ENCODE measurements at regions not wholly inside any gene's neighbourhood (a gene's known extent, or its start where the extent isn't known, plus 50 kb on each side); places are given as distances from the start of the nearest gene placed in this dataset.
"Not testable (repeated sequence)": the region's sequence is repeated elsewhere in the genome, so short reads cannot be mapped to it uniquely, and the experiment has no call there.

DNA sequence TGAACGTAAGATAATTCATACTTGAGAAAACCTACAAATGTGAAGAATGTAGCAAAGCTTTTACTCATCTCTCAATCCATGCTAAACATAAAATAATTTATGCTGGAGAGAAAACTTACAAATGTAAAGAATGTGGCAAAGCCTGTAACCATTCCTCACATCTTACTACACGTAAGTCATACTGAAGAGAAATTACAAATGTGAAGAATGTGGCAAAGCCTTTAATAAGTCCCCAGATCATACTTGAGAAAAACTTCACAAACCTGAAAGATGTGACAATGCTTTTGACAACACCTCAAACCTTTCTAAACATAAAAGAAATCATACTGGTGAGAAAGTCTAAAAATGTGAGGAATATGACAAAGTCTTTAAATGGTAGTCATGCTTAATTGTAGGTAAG is 89.4 kb downstream of the ZNF675 start:
- DNase-seq = no peak

DNA sequence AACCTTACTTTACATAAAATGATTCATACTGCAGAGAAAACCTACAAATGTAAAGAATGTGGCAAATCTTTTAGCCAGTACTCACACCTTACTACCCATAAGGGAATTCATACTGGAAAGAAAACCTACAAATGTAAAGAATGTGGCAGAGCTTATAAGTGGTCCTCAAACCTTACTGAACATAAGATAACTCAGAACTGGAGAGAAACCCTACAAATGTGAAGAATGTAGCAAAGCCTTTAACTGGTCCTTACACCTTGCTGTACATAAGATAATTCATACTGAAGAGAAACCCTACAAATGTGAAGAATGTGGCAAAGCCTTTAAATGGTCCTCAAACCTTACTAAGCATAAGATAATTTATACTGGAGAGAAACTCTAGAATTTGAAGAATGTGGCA is 90.1 kb downstream of the ZNF675 start:
- no peak for DNase-seq

DNA sequence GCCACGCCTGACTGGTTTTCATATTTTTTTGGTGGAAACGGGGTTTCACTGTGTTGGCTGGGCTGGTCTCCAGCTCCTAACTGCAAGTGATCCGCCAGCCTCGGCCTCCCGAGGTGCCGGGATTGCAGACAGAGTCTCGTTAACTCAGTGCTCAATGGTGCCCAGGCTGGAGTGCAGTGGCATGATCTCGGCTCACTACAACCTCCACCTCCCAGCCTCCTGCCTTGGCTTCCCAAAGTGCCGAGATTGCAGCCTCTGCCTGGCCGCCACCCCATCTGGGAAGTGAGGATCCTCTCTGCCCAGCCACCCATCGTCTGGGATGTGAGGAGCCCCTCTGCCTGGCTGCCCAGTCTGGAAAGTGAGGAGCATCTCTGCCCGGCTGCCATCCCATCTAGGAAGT is 92.7 kb downstream of the ZNF675 start:
- not testable (repeated sequence) for DNase-seq

DNA sequence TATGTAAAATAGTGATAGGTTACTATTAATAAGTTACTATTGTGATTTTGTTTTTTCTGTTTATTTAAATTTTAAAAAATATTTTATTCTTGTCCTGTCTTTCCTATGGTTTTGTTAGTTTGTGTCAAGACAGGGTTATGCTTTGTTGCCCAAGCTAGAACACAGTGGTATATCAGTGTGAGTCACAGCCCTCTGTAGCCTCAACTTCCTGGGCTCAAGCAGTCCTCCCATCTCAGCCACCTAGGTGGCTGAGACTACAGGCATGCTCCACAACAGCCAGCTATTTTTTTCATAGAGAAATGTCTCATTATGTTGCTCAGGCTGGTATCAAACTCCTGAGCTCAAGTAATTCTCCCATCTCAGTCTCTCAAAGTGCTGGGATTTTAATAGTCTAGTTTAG is 99.5 kb downstream of the ZNF675 start:
- DNase-seq = no peak

DNA sequence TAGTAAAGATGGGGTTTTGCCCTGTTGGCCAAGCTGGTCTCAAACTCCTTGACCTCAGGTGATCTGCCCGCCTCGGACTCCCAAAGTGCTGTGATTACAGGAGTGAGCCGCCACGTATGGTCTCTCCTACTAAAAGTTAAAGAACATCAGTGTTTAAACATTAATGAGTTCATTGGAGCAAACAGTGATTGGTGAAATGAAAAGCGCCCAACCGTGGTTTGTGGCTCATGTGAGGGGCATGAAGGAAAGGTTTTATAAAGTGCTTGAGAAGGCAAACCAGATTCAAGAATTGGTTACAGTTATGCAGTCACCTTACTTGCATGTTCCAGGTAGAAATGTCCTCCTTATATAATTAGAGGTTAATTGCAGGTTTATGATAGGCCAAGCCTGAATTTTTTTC is 109.5 kb downstream of the ZNF675 start:
- no peak for DNase-seq

DNA sequence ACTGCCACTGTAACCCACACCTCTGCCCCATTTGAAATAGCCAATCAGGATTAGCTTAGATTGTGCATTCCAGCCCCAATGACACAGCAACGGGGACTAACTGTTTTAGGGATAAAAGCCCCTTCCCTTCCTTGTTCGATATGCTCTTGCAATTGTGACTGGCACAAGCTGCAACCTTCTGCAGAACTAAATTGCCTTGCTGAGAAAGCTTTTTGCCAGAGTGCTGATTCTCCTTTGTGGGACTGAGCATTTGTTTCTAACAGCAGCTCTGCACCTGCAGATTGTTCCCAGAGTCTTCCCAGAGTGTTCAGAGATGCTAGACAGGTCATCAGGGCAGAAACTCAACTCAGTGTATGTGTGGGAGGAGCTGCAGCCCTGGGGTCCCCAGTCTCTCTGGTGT is 115.8 kb downstream of the ZNF675 start:
- DNase-seq = no peak

DNA sequence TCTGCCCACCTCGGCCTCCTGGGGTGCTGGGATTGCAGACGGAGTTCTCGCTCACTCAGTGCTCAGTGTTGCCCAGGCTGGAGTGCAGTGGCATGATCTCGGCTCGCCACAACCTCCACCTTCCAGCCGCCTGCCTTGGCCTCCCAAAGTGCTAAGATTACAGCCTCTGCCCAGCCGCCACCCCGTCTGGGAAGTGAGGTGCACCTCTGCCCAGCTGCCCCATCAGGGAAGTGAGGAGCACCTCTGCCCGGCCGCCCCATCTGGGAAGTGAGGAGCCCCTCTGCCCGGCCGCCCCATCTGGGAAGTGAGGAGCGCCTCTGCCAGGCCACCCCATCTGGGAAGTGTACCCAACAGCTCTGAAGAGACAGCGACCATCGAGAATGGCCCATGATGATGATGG is 118.9 kb downstream of the ZNF675 start:
- DNase-seq = not testable (repeated sequence)

DNA sequence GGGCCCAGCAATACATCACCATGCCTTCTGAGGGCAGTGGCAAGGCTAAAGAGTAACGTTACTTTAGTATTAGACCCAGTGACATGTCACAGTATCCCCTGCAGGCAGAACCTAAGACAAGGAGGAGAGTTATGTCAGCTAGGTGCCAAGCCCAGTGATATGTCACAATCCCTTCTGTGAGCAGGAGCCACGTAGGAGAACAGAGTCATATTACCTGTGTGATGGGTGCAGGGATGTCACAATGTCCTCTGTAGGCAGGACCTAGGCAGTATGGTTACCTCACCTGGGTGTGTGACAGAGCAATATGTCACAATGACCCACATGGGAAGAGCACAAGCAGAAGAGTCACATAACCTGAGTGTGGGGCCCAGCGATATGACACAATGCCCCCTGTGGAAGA is 121.8 kb downstream of the ZNF675 start:
- DNase-seq = no peak

DNA sequence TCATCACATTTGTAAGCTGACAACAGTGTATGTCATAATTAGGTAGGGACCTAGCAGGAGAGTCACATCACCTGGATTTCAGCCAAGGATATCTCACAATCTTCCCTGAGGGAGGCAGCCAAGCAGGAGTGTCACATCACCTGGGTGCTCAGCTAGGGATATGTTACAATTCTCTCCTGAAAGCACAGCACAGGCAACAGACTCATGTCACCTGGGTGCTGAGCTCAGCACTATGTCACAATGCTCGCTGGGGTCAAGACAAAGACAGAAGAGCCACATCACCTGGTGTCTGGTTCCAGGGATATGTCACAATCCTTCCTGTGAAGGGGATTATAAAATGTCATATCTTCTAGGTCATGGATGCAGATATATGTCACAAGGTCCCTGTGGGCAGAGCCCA is 123.7 kb downstream of the ZNF675 start:
- DNase-seq = no peak

DNA sequence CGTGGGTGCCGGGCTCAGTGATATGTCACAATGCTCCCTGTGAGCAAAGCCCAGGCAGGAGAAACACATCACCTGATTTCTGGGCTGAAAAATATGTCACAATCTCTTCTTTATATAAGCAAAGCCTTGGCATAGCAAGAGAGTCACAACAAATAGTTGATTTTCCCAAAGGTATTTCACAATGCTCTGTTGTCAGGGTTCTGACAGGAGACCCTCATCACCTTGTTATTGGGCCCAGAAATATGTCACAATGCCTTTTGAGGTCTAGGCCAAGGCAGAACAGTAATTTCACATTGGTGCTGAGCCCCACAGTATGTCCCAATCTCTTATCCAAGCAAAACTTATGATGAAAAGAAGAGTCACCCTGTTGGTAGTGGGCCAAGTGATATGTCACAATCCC is 125.7 kb downstream of the ZNF675 start:
- DNase-seq = no peak

DNA sequence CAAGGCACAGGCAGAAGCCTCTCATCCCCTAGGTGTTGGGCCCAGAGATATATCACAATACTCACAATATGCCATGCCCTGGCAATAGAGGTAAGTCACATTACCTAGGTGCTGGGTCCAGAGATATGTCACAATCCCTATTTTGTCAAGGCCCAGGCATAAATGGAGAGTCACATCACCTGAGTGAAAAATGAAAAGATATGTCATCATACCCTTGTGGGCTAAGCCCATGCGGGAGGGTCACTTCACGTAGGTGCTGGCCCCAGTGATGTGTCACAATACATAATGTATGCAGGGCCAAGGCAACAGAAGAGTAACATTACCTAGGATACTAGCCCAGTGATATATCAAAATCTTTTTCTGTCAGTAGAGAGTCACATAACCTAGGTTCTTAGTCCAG is 127.0 kb downstream of the ZNF675 start:
- no peak for DNase-seq

DNA sequence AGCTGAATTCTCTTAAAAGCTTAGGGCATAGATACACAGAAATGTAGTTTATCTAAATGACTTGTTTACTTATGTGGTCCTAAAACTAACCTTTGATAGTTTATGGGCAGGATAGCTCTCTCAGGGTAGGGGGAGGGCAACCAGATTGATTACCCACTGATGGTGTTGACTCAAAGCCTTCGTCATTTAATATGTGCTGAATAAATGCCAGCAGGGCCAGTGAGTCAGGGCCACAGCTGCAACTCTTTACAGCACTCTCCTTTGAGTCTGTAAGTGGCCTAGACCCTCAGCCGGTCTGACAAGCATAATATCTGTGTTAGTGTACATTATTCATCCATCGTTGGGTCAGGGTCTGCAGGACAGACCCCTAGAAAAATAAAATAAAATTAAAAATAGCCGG is 128.5 kb downstream of the ZNF675 start:
- DNase-seq = no peak

DNA sequence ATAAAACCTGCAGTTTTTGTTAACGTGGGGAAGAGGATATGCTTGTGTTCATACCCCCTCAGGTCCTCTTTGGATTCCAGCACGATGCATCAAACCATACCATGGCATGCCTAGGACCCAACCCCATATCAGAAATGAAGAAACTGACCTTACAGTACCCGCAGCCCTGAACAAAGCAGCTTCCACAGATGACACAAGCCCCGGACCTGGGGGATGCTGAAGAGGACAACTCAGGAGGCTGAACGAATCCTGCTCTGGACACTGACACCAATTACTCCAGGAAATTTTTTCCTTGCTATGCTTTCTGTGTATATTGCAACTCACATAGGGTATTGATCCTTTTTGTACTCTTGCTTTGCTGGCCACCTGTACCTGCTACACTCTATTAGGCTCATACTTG is 129.6 kb downstream of the ZNF675 start:
- no peak for DNase-seq

DNA sequence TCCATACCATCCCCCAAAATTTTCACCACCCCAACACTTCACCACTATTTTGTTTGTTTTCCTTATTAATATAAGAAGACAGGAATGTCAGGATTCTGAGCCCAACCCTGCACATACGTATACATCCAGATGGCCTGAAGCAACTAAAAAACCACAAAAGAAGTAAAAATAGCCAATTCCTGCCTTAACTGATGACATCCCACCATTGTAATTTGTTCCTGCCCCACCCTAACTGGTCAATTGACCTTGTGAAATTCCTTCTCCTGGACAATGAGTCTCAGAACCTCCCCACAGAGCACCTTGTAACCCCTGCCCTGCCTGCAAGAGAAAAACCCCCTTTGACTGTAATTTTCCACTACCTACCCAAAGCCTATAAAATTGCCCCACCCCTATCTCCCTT is 132.5 kb downstream of the ZNF675 start:
- no peak for DNase-seq

DNA sequence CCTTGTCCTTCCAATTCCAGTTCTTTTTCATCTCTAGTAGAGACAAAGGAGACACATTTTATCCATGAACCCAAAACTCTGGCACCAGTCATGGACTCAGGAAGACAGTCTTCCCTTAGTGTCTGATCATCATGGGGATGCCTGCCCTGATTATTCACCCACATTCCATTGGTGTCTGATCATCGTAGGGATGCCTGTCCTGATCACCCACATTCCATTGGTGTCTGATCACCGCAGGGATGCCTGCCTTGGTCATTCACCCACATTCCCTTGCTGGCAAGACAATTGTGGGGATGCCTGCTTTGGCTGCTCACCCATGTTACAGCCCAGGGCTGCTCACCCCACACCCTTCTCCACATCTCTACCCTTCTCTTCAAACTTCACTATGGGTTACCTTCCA is 136.9 kb downstream of the ZNF675 start:
- DNase-seq = not testable (repeated sequence)

DNA sequence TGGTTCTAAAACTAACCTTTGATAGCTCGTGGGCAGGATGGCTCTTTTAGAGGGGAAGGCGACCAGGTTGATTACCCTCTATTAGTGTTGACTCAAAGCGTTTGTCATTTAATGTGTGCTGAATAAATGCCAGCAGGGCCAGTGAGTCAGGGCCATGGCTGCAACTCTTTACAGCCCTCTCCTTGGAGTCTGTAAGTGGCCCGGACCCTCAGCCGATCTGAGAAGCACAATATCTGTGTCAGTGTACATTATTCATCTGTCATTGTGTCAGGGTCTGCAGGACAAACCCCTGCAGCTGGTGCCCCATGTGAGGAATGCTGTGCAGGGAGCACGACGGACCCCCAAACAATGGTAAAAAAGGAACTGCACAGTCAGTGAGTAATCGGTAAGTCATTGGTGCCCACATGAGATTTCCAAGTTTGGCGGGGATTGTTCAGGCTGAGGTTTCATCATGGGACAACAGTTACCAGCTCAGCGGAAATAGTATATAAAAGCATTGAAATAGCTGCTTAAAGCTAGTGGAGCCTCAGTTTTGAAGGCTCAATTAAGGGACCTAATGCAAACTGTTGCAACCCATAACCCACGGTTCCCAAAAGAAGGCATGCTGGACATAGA is 139.1 kb downstream of the ZNF675 start:
- no peak for DNase-seq

DNA sequence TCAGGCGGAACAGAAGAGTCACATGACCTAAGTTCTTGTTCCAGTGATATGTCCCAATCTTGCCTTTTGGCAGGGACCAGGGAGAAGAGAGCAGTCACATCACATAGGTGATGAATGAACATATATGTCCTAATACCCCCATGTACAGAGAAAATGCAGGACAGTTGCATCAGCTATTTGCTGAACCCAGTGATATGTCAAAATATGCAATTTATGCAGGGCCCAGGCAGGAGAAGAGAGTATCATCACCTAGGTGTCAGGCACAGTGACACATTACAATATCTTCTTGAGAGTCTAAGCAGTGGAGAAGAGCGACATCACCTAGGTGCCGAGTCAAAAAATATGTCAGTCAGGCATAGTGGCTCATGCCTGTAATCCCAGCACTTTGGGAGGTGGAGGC is 139.9 kb downstream of the ZNF675 start:
- no peak for DNase-seq

DNA sequence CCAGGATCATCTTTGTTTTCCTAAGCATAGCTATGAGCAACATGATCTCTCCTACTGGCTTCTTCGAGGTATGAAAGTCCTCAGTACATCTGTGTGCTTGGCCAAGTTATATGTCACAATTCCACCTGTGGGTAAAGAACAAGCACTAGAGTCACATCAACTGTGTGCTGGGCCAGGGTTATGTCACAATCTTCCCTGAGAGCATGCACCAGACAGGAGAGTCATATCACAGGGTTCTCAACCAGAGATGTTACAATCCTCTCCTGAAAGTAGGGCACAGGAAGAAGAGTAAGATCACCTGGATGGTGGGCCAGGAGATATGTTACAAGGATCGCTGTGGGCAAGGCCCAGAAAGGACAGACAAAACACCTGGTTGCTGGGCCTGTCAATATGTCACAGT is 143.7 kb downstream of the ZNF675 start:
- no peak for DNase-seq

DNA sequence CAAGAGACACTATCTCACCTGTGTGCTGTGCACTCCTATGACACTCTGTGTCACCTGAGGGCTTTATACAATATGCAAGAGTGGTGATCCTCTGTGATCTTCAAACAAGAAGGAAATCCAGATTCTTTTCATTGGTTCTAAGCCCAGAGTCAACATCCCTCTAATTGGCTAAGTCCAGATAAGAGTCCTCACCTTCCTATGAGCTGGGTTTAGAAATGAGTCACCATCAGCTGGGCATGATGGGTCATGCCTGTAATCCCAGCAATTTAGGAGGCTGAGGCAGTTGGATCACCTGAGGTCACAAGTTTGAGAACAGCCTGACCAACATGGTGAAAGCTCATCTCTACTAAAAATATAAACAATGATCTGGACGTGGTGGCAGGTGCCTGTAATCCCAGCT is 144.4 kb downstream of the ZNF675 start:
- no peak for DNase-seq

DNA sequence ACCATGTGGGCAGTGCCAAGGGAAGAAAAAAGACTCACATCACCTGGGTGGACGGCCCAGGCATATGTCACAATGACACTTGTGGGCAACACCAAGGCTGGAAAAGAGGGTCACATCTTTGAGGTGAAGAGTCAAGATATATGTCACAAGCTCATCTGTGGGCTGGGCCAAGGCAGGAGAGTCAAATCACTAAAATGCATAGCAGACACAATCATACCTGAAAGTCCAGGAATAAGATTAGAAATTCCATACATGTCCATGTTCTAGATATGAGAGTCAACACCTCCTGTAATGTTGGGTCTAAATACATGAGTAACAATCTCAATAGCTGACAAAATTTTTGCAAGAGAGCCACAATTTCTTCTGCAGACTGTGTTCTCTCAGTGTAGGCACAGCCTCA is 145.0 kb downstream of the ZNF675 start:
- DNase-seq = no peak

DNA sequence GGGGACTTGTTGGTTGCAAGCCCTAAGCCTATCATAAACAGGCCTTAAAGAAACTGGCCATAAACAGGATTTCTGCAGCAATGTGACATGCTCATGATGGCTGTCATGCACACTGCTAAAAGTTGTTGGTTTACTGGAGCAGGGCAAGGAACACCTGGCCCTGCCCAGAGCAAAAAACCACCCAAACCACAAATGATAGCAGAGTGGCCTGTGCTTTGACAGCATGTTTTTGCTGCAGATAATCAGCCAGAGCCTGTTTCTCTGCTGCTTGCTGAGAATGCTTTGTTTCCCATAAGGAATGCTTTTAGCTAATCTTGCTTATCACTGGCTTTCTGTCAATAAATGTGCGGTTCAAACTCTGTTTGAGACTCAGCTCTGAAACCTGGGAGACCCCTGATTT is 144.9 kb upstream of the ZNF91 start:
- DNase-seq = not testable (repeated sequence)

DNA sequence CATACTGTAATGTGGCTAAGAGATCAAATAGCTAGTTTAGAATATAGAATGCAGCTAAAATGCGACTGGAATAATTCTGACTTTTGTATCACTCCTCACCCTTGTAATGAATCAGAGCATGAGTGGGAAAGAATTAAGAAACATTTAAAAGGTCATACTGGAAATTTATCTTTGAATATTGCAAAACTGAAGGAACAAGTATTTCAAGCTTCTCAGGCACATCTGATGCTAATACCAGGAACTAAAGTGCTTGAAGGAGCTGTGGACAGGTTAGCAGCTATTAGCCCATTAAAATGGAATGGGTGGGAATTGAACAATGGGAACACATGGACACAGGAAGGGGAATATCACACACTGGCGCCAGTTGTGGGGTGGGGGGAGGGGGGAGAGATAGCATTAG is 144.2 kb upstream of the ZNF91 start:
- no peak for DNase-seq

DNA sequence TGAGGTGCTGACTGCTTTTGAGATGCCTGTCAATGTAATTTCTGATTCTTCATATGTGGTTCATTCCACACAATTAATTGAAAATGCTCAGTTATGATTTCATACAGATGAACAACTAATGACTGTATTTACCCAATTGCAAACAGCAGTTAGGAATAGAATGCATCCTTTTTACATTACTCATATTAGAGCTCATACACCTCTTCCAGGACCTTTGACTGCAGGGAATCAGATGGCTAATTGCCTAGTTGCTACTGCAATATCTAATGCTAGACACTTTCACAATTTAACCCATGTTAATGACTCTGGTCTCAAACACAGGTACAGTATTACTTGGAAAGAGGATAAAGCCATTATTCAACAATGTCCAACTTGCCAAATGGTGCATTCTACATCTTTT is 141.9 kb upstream of the ZNF91 start:
- not testable (repeated sequence) for DNase-seq

DNA sequence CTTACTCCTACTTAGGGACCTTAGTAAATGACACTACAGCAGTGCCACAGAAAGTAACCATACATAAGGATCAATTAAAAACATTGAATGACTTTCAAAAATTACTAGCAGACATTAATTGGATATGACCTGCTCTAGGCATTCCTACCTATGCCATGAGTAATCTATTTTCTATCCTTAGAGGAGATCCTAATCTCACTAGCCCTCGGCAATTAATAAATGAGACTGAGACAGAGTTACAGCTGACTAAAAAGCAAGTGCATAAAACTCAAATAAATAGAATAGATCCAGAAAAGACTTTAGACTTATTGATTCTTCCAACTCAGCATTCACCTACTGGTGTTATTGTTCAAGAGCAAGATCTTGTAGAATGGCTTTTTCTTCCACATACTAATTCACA is 141.1 kb upstream of the ZNF91 start:
- DNase-seq = not testable (repeated sequence)

DNA sequence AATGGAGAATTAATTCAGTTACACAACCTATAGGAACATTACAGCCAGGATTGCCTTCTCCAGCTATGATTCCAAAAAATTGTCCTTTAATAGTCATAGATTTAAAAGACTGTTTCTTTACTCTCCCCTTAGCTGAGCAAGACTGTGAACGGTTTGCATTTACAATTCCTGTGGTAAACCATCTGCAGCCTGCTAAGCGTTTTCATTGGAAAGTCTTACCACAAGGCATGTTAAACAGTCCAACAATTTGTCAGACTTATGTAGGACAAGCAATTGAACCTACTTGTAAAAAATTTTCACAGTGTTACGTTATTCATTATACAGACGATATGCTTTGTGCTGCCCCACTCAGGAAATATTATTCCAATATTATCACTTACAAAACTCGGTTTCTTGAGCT is 140.6 kb upstream of the ZNF91 start:
- DNase-seq = not testable (repeated sequence)

DNA sequence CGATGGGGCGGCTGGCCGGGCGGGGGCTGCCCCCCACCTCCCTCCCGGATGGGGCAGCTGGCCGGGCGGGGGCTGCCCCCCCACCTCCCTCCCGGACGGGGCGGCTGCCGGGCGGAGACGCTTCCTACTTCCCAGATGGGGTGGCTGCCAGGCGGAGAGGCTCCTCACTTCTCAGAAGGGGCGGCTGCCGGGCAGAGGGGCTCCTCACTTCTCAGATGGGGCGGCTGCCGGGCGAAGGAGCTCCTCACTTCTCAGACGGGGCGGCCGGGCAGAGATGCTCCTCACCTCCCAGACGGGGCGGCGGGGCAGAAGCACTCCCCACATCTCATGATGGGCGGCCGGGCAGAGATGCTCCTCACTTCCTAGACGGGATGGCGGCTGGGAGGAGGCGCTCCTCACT is 138.2 kb upstream of the ZNF91 start:
- not testable (repeated sequence) for DNase-seq

Data from NCI-H2029 (cell line).